Liver (tissue), 3 donors: ENCODE measurements at regions not wholly inside any gene's neighbourhood (a gene's known extent, or its start where the extent isn't known, plus 50 kb on each side); places are given as distances from the start of the nearest gene placed in this dataset.

ENCODE experiments used
- GABPA ChIP-seq, 2 donors: IDR thresholded peaks in 1 of 2; conservative IDR thresholded peaks in 1 of 2; 2 replicates each; pipeline ENCODE4 v1.6.1; 2016; ENCODE audit warnings: antibody characterized with exemption in 2 of 2, mild to moderate bottlenecking in 1 of 2, moderate library complexity in 1 of 2
- JUND ChIP-seq, 2 donors: IDR thresholded peaks; 2 replicates each; pipeline ENCODE4 v1.6.1; 2016; ENCODE audit warnings: antibody characterized with exemption in 2 of 2
- TAF1 ChIP-seq: conservative IDR thresholded peaks from 2 replicates; pipeline ENCODE4 v1.6.1; 2016; ENCODE audit warnings: antibody characterized with exemption, mild to moderate bottlenecking
- TF ChIP-seq, protein P1 (sequence below): fragments of 150-350 bp; IDR thresholded peaks from 2 replicates; pipeline ENCODE4 v1.5.1; 2017; ENCODE audit warnings: improper control_type of control experiment, low read depth, low read length; ENCODE audit not compliant: missing input control
- donor health status: healthy.
- donor health status: healthy.

DNA sequence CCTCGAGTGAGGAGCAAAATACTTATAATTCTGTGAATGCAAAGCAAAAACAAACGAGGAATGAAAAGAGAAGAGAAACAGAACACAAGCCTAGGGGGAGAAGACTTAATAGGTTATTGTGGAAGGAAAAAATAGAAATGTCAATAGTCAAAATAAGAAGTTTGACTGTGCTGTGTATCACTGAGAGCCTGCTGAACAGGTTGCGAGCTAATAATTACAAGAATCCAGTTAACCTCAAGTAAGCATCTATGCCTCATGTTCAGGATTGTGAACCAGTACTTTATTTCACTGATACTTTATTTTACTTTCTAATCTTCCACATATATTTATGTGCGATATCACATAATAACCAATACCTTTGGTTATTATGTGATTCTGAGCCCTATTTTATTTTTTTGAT lies 316.7 kb downstream of the OTUD1 start:
- TF ChIP-seq, protein P1, sequence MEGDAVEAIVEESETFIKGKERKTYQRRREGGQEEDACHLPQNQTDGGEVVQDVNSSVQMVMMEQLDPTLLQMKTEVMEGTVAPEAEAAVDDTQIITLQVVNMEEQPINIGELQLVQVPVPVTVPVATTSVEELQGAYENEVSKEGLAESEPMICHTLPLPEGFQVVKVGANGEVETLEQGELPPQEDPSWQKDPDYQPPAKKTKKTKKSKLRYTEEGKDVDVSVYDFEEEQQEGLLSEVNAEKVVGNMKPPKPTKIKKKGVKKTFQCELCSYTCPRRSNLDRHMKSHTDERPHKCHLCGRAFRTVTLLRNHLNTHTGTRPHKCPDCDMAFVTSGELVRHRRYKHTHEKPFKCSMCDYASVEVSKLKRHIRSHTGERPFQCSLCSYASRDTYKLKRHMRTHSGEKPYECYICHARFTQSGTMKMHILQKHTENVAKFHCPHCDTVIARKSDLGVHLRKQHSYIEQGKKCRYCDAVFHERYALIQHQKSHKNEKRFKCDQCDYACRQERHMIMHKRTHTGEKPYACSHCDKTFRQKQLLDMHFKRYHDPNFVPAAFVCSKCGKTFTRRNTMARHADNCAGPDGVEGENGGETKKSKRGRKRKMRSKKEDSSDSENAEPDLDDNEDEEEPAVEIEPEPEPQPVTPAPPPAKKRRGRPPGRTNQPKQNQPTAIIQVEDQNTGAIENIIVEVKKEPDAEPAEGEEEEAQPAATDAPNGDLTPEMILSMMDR = no peak
- TF ChIP-seq TAF1 = no peak
- TF ChIP-seq JUND (IDR thresholded peaks at IDR 0.05) = no peak
- TF ChIP-seq GABPA (IDR thresholded peaks at IDR 0.05 in 1 of 2, conservative IDR thresholded peaks at IDR 0.05 in 1 of 2) = no peak
